ENCODE measurements at regions not wholly inside any gene's neighbourhood (a gene's known extent, or its start where the extent isn't known, plus 50 kb on each side); places are given as distances from the start of the nearest gene placed in this dataset.

GRCh38 chr3:24595796-24596195, 101.1 kb upstream of the THRB start:
- H3K4me3 ChIP-seq (ENCODE audit: low read depth, low read length), result no peak overlapping the region
- no peaks in the 10 kb centered on the region for H3K9me3 ChIP-seq (ENCODE audit: control insufficient read depth, insufficient read depth, low read depth, low read length)
- CTCF ChIA-PET, result interaction anchor here (0.6 kb wide), 1 partner anchor 113 kb away, joined by 3 read pairs; no protein-coding TSS in a partner anchor
- no peak overlapping the region for H3K27ac ChIP-seq (ENCODE audit: extremely low read depth, low read depth, low read length)
- no peaks in the 10 kb centered on the region for H3K36me3 ChIP-seq (ENCODE audit: control insufficient read depth in 2 of 2, insufficient read depth in 1 of 2, low read length in 2 of 2)
- POLR2A ChIA-PET, result no interaction called here
- TF ChIP-seq ZNF596 (tag by site-specific recombination; IDR thresholded peaks at IDR 0.05), result no peak
- no peak for TF ChIP-seq ZBTB21 (tag by site-specific recombination; IDR thresholded peaks at IDR 0.05)
- no peak for TF ChIP-seq GLIS2 (tag by site-specific recombination; IDR thresholded peaks at IDR 0.05)
- TF ChIP-seq CTCF (tag by site-specific recombination; IDR thresholded peaks at IDR 0.05), result no peak
- TF ChIP-seq ZNF549 (tag by site-specific recombination; IDR thresholded peaks at IDR 0.05), result no peak
- H3K4me1 ChIP-seq (ENCODE audit: control insufficient read depth, insufficient read depth, low read length), result no peaks in the 10 kb centered on the region

GRCh38 chr3:24596626-24597025, 102.0 kb upstream of the THRB start:
- POLR2A ChIA-PET, result no interaction called here
- Histone ChIP-seq H3K4me1 (ENCODE audit: control insufficient read depth, insufficient read depth, low read length) (no peaks in the 10 kb centered on the region), H3K27ac (ENCODE audit: extremely low read depth, low read depth, low read length) (no peak overlapping the region), H3K4me3 (ENCODE audit: low read depth, low read length) (no peak overlapping the region), H3K36me3 (ENCODE audit: control insufficient read depth in 2 of 2, insufficient read depth in 1 of 2, low read length in 2 of 2) (no peaks in the 10 kb centered on the region), H3K9me3 (ENCODE audit: control insufficient read depth, insufficient read depth, low read depth, low read length) (no peaks in the 10 kb centered on the region)
- TF ChIP-seq ZNF670 (tag by site-specific recombination; IDR thresholded peaks at IDR 0.05; ENCODE audit: low read depth), result no peak
- no peak for TF ChIP-seq INSM2 (tag by site-specific recombination; IDR thresholded peaks at IDR 0.05)
- TF ChIP-seq GLIS2 (tag by site-specific recombination; IDR thresholded peaks at IDR 0.05), result no peak
- TF ChIP-seq ZNF785 (tag by site-specific recombination; IDR thresholded peaks at IDR 0.05), result no peak
- no peak for TF ChIP-seq ZNF600 (tag by site-specific recombination; IDR thresholded peaks at IDR 0.05)
- TF ChIP-seq EGR2 (tag by site-specific recombination; IDR thresholded peaks at IDR 0.05; ENCODE audit: low read depth), result no peak
- no peak for TF ChIP-seq PATZ1 (tag by site-specific recombination; IDR thresholded peaks at IDR 0.05)
- no peak for TF ChIP-seq TRIM28 (IDR thresholded peaks at IDR 0.05; ENCODE audit: borderline replicate concordance, low read length)
- no peak for TF ChIP-seq ZNF701 (tag by site-specific recombination; IDR thresholded peaks at IDR 0.05)
- no peak for TF ChIP-seq ZSCAN16 (tag by site-specific recombination; IDR thresholded peaks at IDR 0.05)
- no peak for TF ChIP-seq PRDM6 (tag by site-specific recombination; IDR thresholded peaks at IDR 0.05)
- TF ChIP-seq ZBTB44 (tag by site-specific recombination; IDR thresholded peaks at IDR 0.05), result no peak
- TF ChIP-seq ZNF398 (tag by site-specific recombination; IDR thresholded peaks at IDR 0.05), result no peak
- TF ChIP-seq ZNF148 (tag by site-specific recombination; IDR thresholded peaks at IDR 0.05; ENCODE audit: borderline replicate concordance), result no peak
- TF ChIP-seq KLF17 (tag by site-specific recombination; IDR thresholded peaks at IDR 0.05), result no peak
- no peak for TF ChIP-seq ZNF473 (tag by site-specific recombination; IDR thresholded peaks at IDR 0.05)
- CTCF ChIA-PET, result interaction anchor here (0.6 kb wide), 1 partner anchor 8 kb away, joined by 3 read pairs; no protein-coding TSS in a partner anchor

Measured in HEK293 (cell line).